Thoracic aorta (tissue), 2 donors: ENCODE measurements at regions not wholly inside any gene's neighbourhood (a gene's known extent, or its start where the extent isn't known, plus 50 kb on each side); places are given as distances from the start of the nearest gene placed in this dataset.

Experiments
- ATAC-seq: fragments of 150-250 bp; one replicate; pipeline ENCODE4 v1.8.0; 2017; ENCODE audit warnings: low read depth; ENCODE audit not compliant: insufficient number of reproducible peaks, low FRiP score
- DNase-seq: peaks from one replicate; pipeline ENCODE4 v3.0.0-alpha.2; 2020; ENCODE audit warnings: low spot score
- H3K27ac ChIP-seq, 2 donors: fragments of 200-600 bp; sonication (generic); 1 replicate in 1 of 2; 2 replicates in 1 of 2; pipeline ENCODE4 v1.5.1; 2016; ENCODE audit warnings: mild to moderate bottlenecking in 2 of 2, moderate library complexity in 2 of 2
- H3K27me3 ChIP-seq: fragments of 200-600 bp; sonication (generic); replicated peaks from 2 replicates; pipeline ENCODE4 v1.6.0; 2016; ENCODE audit warnings: mild to moderate bottlenecking; ENCODE audit not compliant: insufficient read depth
- H3K36me3 ChIP-seq: fragments of 200-600 bp; sonication (generic); one replicate; pipeline ENCODE4 v1.5.1; 2016
- H3K4me1 ChIP-seq, 2 donors: fragments of 200-600 bp; sonication (generic); 1 replicate in 1 of 2; 2 replicates in 1 of 2; pipeline versions ENCODE4 v1.5.1 to v1.6.0; 2016; ENCODE audit warnings: low read depth in 2 of 2, mild to moderate bottlenecking in 1 of 2; ENCODE audit not compliant: control insufficient read depth in 1 of 2
- H3K4me3 ChIP-seq: fragments of 200-600 bp; sonication (generic); 2 replicates; pipeline ENCODE4 v1.5.1; 2016; ENCODE audit warnings: mild to moderate bottlenecking
- H3K9me3 ChIP-seq: fragments of 200-600 bp; sonication (generic); 2 replicates; pipeline ENCODE4 v1.5.1; 2016
- TF ChIP-seq, protein P1 (sequence below): fragments of 200-600 bp; sonication (generic); IDR thresholded peaks from one replicate; pipeline ENCODE4 v1.5.1; 2019; ENCODE audit warnings: antibody characterized with exemption

DNA sequence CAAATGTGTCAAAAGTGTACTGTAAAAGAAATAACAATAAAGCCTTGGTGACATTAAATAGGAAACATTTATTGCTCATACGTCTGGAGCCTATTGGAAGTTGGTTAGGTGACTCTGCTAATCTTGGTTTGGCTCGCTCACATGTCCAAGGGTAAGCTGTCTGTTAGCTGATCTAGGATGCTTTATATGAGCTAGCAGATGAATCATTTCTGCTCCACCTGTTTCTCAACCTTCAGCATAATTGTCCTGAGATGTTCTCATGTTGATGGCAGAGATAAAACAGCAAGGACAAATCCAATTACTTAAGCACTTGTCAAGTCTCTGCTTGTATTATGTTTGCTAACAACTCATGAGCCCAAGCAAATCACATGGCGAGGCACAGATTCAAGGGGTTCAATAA, 56.0 kb upstream of the CD53 start:
- Histone ChIP-seq H3K9me3 (no peaks in the 10 kb centered on the region), H3K4me1 (no peaks in the 10 kb centered on the region), H3K27me3 (no peaks in the 10 kb centered on the region), H3K4me3 (no peak overlapping the region), H3K36me3 (no peaks in the 10 kb centered on the region), H3K27ac (no peak overlapping the region)
- DNase-seq = no peak
- no peak for ATAC-seq
- TF ChIP-seq, protein P1, sequence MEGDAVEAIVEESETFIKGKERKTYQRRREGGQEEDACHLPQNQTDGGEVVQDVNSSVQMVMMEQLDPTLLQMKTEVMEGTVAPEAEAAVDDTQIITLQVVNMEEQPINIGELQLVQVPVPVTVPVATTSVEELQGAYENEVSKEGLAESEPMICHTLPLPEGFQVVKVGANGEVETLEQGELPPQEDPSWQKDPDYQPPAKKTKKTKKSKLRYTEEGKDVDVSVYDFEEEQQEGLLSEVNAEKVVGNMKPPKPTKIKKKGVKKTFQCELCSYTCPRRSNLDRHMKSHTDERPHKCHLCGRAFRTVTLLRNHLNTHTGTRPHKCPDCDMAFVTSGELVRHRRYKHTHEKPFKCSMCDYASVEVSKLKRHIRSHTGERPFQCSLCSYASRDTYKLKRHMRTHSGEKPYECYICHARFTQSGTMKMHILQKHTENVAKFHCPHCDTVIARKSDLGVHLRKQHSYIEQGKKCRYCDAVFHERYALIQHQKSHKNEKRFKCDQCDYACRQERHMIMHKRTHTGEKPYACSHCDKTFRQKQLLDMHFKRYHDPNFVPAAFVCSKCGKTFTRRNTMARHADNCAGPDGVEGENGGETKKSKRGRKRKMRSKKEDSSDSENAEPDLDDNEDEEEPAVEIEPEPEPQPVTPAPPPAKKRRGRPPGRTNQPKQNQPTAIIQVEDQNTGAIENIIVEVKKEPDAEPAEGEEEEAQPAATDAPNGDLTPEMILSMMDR = no peak

DNA sequence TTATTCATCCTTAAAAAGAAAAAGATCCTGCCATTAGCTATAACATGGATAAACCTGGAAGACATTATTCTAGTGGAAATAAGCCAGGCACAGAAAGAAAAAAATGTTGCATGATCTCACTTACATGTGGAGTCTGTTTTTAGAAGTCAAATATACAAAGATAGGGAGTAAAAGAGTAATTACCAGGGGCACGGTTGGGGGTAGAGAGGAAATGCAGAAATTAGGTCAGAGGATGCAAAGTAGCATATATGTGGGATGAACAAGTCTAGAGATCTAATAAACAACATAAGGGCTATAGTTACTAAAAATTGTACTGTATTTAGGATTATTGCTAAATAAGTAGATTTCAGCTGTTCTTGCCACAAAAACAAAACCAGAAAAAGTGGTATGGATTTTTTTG, 61.4 kb upstream of the CD53 start:
- DNase-seq (no peak), ATAC-seq (no peak)
- Histone ChIP-seq H3K27me3 (no peaks in the 10 kb centered on the region), H3K9me3 (no peaks in the 10 kb centered on the region), H3K36me3 (no peaks in the 10 kb centered on the region), H3K4me3 (no peak overlapping the region), H3K27ac (no peak overlapping the region), H3K4me1 (no peaks in the 10 kb centered on the region)
- TF ChIP-seq, protein P1 = no peak

DNA sequence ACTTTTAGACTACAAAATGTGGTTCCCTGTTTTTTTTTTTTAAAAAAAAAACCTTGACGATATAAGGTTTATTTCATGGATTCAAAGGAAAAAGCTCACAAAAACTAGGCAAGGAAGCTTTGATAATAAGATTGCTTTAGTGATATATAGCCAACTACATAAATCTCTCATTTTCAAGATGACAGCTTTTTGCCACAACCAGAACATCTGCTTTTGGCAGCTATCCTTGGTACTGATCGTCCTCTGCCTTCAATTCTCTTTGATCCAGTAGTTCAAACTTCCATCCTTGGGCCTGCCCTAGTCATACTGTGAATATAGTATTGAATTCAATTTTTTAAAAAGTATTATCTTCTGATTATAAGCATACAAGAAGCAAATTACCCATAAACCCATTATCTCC, 72.9 kb upstream of the CD53 start:
- H3K4me1 ChIP-seq = no peaks in the 10 kb centered on the region
- no peak overlapping the region for H3K4me3 ChIP-seq
- ATAC-seq (no peak), DNase-seq (no peak)
- no peaks in the 10 kb centered on the region for H3K36me3 ChIP-seq
- TF ChIP-seq, protein P1 = no peak
- no peaks in the 10 kb centered on the region for H3K27me3 ChIP-seq
- no peak overlapping the region for H3K27ac ChIP-seq
- H3K9me3 ChIP-seq = no peaks in the 10 kb centered on the region

DNA sequence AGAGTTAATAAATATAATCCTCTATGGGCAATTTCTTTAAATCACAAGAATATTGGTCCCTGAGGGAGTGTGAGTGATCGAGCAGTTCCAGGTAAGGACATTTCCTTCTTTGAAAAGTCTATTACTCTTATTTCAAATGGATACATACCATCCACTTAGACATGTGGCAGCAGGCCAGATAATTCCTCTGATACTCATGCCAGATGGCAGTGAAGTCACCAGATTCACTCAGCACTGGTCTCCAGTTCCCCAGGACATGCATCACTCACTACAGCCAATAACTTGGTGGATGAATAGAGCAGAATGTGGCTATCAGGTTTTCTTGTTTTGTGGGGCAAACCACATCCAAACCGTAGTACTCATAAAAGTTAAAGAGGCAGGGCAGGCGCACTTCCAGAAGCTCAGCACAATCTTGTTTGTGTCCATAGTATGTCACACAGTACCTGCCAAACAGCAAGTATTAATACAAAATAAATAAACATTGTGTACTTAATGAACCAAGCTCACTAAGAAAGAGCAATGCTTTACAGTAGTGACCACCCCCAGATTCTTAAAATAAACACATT, 74.2 kb upstream of the CD53 start:
- Histone ChIP-seq H3K36me3 (no peaks in the 10 kb centered on the region), H3K27me3 (no peaks in the 10 kb centered on the region), H3K4me3 (no peak overlapping the region), H3K27ac (no peak overlapping the region), H3K9me3 (no peaks in the 10 kb centered on the region), H3K4me1 (no peaks in the 10 kb centered on the region)
- ATAC-seq (no peak), DNase-seq (no peak)
- TF ChIP-seq, protein P1 = no peak

DNA sequence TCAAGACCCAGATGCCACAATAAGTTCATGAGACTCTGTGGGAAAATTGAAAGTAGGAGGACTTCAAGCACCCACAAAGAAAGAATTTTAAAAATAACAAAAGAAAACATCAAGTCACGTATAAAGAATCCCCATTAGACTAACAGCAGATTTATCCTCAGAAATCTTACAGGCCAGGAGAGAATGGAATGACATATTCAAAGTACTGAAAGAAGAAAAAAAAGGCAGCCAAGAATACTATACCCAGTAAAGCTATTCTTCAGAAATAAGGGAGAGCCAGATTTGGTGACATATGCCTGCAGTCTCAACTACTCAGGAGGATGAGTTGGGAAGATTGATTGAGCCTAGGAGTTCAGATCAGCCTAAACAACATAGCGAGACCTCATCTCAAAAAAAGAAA, 84.3 kb upstream of the CD53 start:
- H3K4me1 ChIP-seq = no peaks in the 10 kb centered on the region
- no peaks in the 10 kb centered on the region for H3K27me3 ChIP-seq
- TF ChIP-seq, protein P1 = no peak
- no peak for DNase-seq
- ATAC-seq = no peak
- no peak overlapping the region for H3K4me3 ChIP-seq
- no peaks in the 10 kb centered on the region for H3K36me3 ChIP-seq
- no peak overlapping the region for H3K27ac ChIP-seq
- peaks cover 13% of the 10 kb centered on the region for H3K9me3 ChIP-seq
